ENCODE measurements at regions not wholly inside any gene's neighbourhood (a gene's known extent, or its start where the extent isn't known, plus 50 kb on each side); places are given as distances from the start of the nearest gene placed in this dataset.

- TF ChIP-seq TAF9B (IDR thresholded peaks at IDR 0.05; ENCODE audit: partially characterized antibody) = no peak
- TF ChIP-seq NR2C1 (IDR thresholded peaks at IDR 0.05) = no peak
- TF ChIP-seq NR2C1 (tag; IDR thresholded peaks at IDR 0.05) = peak; percentile 46; the same call in 1 of the 2 replicates
- 0 out of 2 replicates have a peak, but pooled peaks have one; percentile 39 for TF ChIP-seq NR2C2 (CRISPR knock-in tag; IDR thresholded peaks at IDR 0.05)
- TF ChIP-seq NR2C2 (tag; IDR thresholded peaks at IDR 0.05) = peak; percentile 46; the same call in 1 of the 2 replicates
- peak; percentile 70; the same call in 1 of the 2 replicates for TF ChIP-seq NFRKB (IDR thresholded peaks at IDR 0.05; ENCODE audit: low read depth)
- no peak for TF ChIP-seq PRMT5 (CRISPR knock-in tag; IDR thresholded peaks at IDR 0.05)
- no peak for TF ChIP-seq EGR1 (conservative IDR thresholded peaks at IDR 0.05)
- 0 out of 4 replicates have a peak, but pooled peaks of 1 of the 2 experiments have one; percentile 36 for TF ChIP-seq ZMIZ1 (IDR thresholded peaks at IDR 0.05; ENCODE audit: low read depth in 2 of 2, low read length in 2 of 2)
- no peak for TF ChIP-seq RREB1 (CRISPR knock-in tag; IDR thresholded peaks at IDR 0.05)
- TF ChIP-seq CBFA2T2 (conservative IDR thresholded peaks at IDR 0.05) = no peak
- no peak for TF ChIP-seq FOXA1 (IDR thresholded peaks at IDR 0.05; ENCODE audit: borderline replicate concordance)
- TF ChIP-seq, protein P1, sequence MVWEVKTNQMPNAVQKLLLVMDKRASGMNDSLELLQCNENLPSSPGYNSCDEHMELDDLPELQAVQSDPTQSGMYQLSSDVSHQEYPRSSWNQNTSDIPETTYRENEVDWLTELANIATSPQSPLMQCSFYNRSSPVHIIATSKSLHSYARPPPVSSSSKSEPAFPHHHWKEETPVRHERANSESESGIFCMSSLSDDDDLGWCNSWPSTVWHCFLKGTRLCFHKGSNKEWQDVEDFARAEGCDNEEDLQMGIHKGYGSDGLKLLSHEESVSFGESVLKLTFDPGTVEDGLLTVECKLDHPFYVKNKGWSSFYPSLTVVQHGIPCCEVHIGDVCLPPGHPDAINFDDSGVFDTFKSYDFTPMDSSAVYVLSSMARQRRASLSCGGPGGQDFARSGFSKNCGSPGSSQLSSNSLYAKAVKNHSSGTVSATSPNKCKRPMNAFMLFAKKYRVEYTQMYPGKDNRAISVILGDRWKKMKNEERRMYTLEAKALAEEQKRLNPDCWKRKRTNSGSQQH (CRISPR knock-in tag; IDR thresholded peaks at IDR 0.05) = 0 out of 2 replicates have a peak, but pooled peaks have one; percentile 4
- TF ChIP-seq MYNN (IDR thresholded peaks at IDR 0.05) = peak; percentile 31; the same call in 1 of the 2 replicates
- TF ChIP-seq MYNN (CRISPR knock-in tag; IDR thresholded peaks at IDR 0.05) = no peak
- TF ChIP-seq ZC3H4 (CRISPR knock-in tag; IDR thresholded peaks at IDR 0.05; ENCODE audit: borderline replicate concordance) = no peak
- TF ChIP-seq ZNF384 (IDR thresholded peaks at IDR 0.05; ENCODE audit: low read depth, low read length) = no peak
- no peak for TF ChIP-seq NCOR1 (IDR thresholded peaks at IDR 0.05)
- TF ChIP-seq HOXB6 (CRISPR knock-in tag; IDR thresholded peaks at IDR 0.05; ENCODE audit: borderline replicate concordance) = no peak
- peak in 2 of 3 experiments; percentile 75 to 90 for TF ChIP-seq YY1 (IDR thresholded peaks at IDR 0.05; ENCODE audit: borderline replicate concordance in 1 of 3, control insufficient read depth in 1 of 3, extremely low read depth in 1 of 3, insufficient read depth in 3 of 3, insufficient read length in 1 of 3, insufficient replicate concordance in 2 of 3, low read depth in 1 of 3, low read length in 2 of 3)
These were observed 304.4 kb upstream of the LYZL1 start (continued) for GRCh38 chr10:28984431-28984830.
